Muscle layer of colon (tissue), 2 donors: ENCODE measurements at regions not wholly inside any gene's neighbourhood (a gene's known extent, or its start where the extent isn't known, plus 50 kb on each side); places are given as distances from the start of the nearest gene placed in this dataset.

Experiments used
- H3K27ac ChIP-seq: one replicate; pipeline ENCODE4 v1.7.0; 2013; ENCODE audit warnings: low read depth, mild to moderate bottlenecking, low read length, moderate library complexity
- H3K27me3 ChIP-seq, 2 donors: one replicate each; pipeline ENCODE4 v1.7.0; 2013; ENCODE audit warnings: low read length in 2 of 2, mild to moderate bottlenecking in 2 of 2; ENCODE audit not compliant: insufficient read depth in 2 of 2, control insufficient read depth in 1 of 2
- H3K36me3 ChIP-seq: one replicate; pipeline ENCODE4 v1.7.0; 2013; ENCODE audit warnings: mild to moderate bottlenecking, low read length; ENCODE audit not compliant: insufficient read depth
- H3K4me1 ChIP-seq: one replicate; pipeline ENCODE4 v1.7.0; 2013; ENCODE audit warnings: mild to moderate bottlenecking, low read length; ENCODE audit not compliant: insufficient read depth
- H3K4me3 ChIP-seq, 2 donors: one replicate each; pipeline ENCODE4 v1.7.0; 2013; ENCODE audit warnings: low read length in 2 of 2, low read depth in 1 of 2, mild to moderate bottlenecking in 1 of 2, moderate library complexity in 1 of 2
- H3K9ac ChIP-seq: one replicate; pipeline ENCODE4 v1.7.0; 2013; ENCODE audit warnings: low read length
- H3K9me3 ChIP-seq: one replicate; pipeline ENCODE4 v1.7.0; 2013; ENCODE audit warnings: mild to moderate bottlenecking, low read length
- donor health status: abdominal sarcoma.
- donor health status: Adenocarcinoma of cecum.

GRCh38 chr1:87208080-87208479 lies 120.6 kb upstream of the LMO4 start:
- Histone ChIP-seq H3K36me3 (no peaks in the 10 kb centered on the region), H3K27ac (no peak overlapping the region), H3K27me3 (no peaks in the 10 kb centered on the region), H3K4me3 (no peak overlapping the region), H3K9me3 (no peaks in the 10 kb centered on the region), H3K9ac (no peak overlapping the region), H3K4me1 (peaks cover 10% of the 10 kb centered on the region)

- Histone ChIP-seq H3K4me1 (peaks cover 6% of the 10 kb centered on the region), H3K9me3 (no peaks in the 10 kb centered on the region), H3K27ac (no peak overlapping the region), H3K27me3 (no peaks in the 10 kb centered on the region), H3K36me3 (no peaks in the 10 kb centered on the region), H3K4me3 (no peak overlapping the region), H3K9ac (no peak overlapping the region)
These were observed 119.7 kb upstream of the LMO4 start for GRCh38 chr1:87208931-87209330.

- no peak overlapping the region for H3K4me3 ChIP-seq
- no peaks in the 10 kb centered on the region for H3K27me3 ChIP-seq
- H3K27ac ChIP-seq, result no peak overlapping the region
- H3K9me3 ChIP-seq, result no peaks in the 10 kb centered on the region
- H3K36me3 ChIP-seq, result no peaks in the 10 kb centered on the region
- H3K9ac ChIP-seq, result no peak overlapping the region
- no peaks in the 10 kb centered on the region for H3K4me1 ChIP-seq
These were observed 118.5 kb upstream of the LMO4 start for GRCh38 chr1:87210151-87210550.

DNA sequence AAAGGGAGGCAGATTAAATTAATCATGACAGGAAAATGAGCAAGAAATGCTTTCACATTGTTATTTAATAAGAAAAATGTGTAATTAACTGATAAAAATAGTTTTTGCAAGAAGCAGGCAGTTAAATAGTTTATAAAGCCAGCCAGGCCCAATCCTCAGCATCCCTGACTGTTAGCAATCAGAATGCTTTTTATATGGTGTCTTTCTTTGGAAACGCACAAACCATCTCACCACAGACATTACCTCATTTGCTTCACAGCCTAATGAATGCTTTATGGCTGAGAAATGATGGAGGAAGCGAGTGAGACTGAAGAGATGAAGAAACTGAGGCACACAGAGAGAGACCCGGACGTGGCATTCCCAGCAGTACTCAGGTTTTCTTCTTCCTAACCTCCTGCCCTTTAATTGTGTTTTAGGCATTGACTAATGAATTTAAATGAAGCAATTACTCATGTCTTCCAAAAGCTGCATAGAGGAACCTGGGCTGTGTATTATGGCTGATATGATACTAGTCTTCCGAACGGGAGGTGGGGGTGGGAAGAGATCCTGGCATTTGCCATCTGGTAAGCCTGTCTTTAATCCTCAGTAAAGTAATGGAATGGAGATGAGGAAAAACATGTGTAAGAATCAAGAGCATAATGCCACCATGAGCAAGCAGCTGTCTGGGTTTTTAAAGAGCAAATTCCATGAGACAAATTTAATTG lies 116.1 kb upstream of the LMO4 start:
- no peaks in the 10 kb centered on the region for H3K27me3 ChIP-seq
- no peaks in the 10 kb centered on the region for H3K4me1 ChIP-seq
- H3K36me3 ChIP-seq, result no peaks in the 10 kb centered on the region
- H3K4me3 ChIP-seq, result no peak overlapping the region
- no peak overlapping the region for H3K9ac ChIP-seq
- no peak overlapping the region for H3K27ac ChIP-seq
- H3K9me3 ChIP-seq, result peaks cover 5% of the 10 kb centered on the region

GRCh38 chr1:87213135-87213515 lies 115.6 kb upstream of the LMO4 start:
- Histone ChIP-seq H3K36me3 (no peaks in the 10 kb centered on the region), H3K4me1 (no peaks in the 10 kb centered on the region), H3K9me3 (peaks cover 5% of the 10 kb centered on the region), H3K4me3 (no peak overlapping the region), H3K9ac (no peak overlapping the region), H3K27ac (no peak overlapping the region), H3K27me3 (no peaks in the 10 kb centered on the region)

DNA sequence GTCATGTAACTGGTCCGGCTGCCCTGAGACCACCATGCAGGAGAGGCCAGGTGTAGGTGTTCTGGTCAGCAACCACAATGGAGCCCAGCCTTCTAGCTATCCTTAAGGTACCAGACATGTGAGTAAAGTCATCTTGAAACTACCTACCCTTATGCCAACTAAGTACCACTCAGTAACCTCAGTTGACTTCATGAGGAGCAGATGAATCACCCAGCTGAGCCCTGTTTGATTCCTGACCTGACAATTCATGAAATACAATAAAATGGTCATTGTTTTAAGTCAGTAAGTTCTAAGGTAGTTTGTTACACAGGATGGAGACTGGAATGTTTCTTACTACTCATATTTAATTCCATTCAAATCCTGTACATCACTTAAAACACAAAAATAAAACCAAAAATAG lies 113.1 kb upstream of the LMO4 start:
- H3K9me3 ChIP-seq, result peaks cover 5% of the 10 kb centered on the region
- H3K36me3 ChIP-seq, result no peaks in the 10 kb centered on the region
- H3K4me1 ChIP-seq, result no peaks in the 10 kb centered on the region
- no peaks in the 10 kb centered on the region for H3K27me3 ChIP-seq
- H3K9ac ChIP-seq, result no peak overlapping the region
- no peak overlapping the region for H3K27ac ChIP-seq
- no peak overlapping the region for H3K4me3 ChIP-seq

- Histone ChIP-seq H3K36me3 (no peaks in the 10 kb centered on the region), H3K9ac (no peak overlapping the region), H3K27ac (no peak overlapping the region), H3K9me3 (peaks cover 5% of the 10 kb centered on the region), H3K27me3 (no peaks in the 10 kb centered on the region), H3K4me3 (no peak overlapping the region), H3K4me1 (no peaks in the 10 kb centered on the region)
These were observed 110.1 kb upstream of the LMO4 start for GRCh38 chr1:87218618-87219017.

GRCh38 chr1:87219141-87219540 lies 109.5 kb upstream of the LMO4 start:
- H3K9ac ChIP-seq, result no peak overlapping the region
- H3K9me3 ChIP-seq, result peaks cover 5% of the 10 kb centered on the region
- H3K27me3 ChIP-seq, result no peaks in the 10 kb centered on the region

DNA sequence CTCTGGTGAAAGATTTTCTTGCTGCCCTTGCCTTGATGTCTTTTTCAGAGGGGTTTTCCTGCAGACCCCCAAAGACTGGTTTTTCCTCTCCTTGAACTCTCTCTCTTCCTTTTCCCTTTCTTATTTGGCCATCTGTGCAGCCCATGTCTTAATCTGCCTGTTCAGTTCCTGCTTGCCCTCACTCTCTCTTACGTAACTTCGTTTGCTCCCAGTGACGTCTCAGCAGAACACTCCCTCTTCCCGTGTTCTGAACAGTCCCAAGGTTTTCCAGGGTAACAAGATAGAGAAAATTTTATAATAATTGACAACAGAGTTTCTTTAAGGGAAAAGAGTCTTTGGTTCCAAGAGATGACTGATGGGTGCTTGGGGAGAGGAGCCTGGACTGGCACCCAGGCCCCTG lies 109.1 kb upstream of the LMO4 start:
- no peak overlapping the region for H3K4me3 ChIP-seq
- H3K36me3 ChIP-seq, result no peaks in the 10 kb centered on the region
- no peak overlapping the region for H3K9ac ChIP-seq
- H3K27ac ChIP-seq, result no peak overlapping the region
- H3K27me3 ChIP-seq, result no peaks in the 10 kb centered on the region
- peaks cover 5% of the 10 kb centered on the region for H3K9me3 ChIP-seq
- no peaks in the 10 kb centered on the region for H3K4me1 ChIP-seq

More at GRCh38 chr1:87219141-87219540, 109.5 kb upstream of the LMO4 start:
- no peaks in the 10 kb centered on the region for H3K36me3 ChIP-seq
- no peaks in the 10 kb centered on the region for H3K4me1 ChIP-seq
- H3K27ac ChIP-seq, result no peak overlapping the region
- H3K4me3 ChIP-seq, result no peak overlapping the region

DNA sequence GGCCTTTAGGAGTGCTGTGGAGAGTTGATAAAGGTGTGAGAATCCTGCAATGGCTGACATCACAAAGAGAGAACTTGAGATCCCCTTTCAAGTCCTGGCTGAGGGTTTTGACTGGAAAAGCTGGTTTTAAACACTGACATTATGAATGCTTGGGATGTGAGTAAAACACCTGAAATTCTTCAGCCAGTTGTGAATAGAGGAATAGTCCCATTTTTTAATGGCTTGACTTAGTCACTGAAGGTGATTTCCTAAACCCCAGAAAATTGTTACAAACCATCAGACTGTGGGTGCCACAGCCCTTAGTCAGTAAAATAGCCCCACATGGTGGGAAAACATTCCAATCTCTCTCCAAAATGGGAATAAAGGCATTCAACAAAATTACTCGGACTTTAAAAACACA lies 107.7 kb upstream of the LMO4 start:
- Histone ChIP-seq H3K9ac (no peak overlapping the region), H3K27ac (no peak overlapping the region), H3K27me3 (no peaks in the 10 kb centered on the region), H3K4me1 (no peaks in the 10 kb centered on the region), H3K36me3 (no peaks in the 10 kb centered on the region), H3K4me3 (no peak overlapping the region), H3K9me3 (no peaks in the 10 kb centered on the region)

DNA sequence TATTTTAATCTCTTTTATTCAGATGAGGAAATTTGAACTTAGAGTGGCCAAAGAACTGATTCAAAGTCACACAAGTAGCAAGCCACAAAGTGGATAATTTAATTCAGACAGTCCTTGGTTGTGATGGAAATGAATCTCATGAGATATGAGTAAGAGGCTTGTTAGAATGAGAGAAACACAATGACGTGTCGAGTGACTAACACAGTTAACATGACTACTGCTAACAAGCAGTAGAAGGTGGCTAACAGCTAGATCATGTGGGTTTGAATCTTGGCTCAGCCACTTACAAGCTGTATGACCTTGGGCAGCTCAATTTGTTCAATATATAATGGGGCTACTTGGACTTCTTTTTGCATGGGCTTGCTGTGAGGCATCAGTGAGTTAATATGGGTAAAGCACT lies 104.5 kb upstream of the LMO4 start:
- H3K27ac ChIP-seq, result no peak overlapping the region
- no peak overlapping the region for H3K4me3 ChIP-seq
- no peak overlapping the region for H3K9ac ChIP-seq
- H3K9me3 ChIP-seq, result no peaks in the 10 kb centered on the region
- no peaks in the 10 kb centered on the region for H3K4me1 ChIP-seq
- no peaks in the 10 kb centered on the region for H3K36me3 ChIP-seq
- H3K27me3 ChIP-seq, result no peaks in the 10 kb centered on the region

- Histone ChIP-seq H3K27ac (no peak overlapping the region), H3K36me3 (no peaks in the 10 kb centered on the region), H3K9ac (no peak overlapping the region), H3K27me3 (no peaks in the 10 kb centered on the region), H3K4me1 (no peaks in the 10 kb centered on the region), H3K4me3 (no peak overlapping the region), H3K9me3 (no peaks in the 10 kb centered on the region)
These were observed 103.5 kb upstream of the LMO4 start for GRCh38 chr1:87225171-87225570.
